Fibroblast of skin of left quadriceps (primary cell): ENCODE measurements at regions not wholly inside any gene's neighbourhood (a gene's known extent, or its start where the extent isn't known, plus 50 kb on each side); places are given as distances from the start of the nearest gene placed in this dataset.
"Not testable (repeated sequence)": the region's sequence is repeated elsewhere in the genome, so short reads cannot be mapped to it uniquely, and the experiment has no call there.

ENCODE experiments used
- DNase-seq, 2 experiments: peaks; one replicate each; pipeline ENCODE4 v3.0.0-alpha.2; 2013; ENCODE audit warnings: low read depth in 2 of 2

DNA sequence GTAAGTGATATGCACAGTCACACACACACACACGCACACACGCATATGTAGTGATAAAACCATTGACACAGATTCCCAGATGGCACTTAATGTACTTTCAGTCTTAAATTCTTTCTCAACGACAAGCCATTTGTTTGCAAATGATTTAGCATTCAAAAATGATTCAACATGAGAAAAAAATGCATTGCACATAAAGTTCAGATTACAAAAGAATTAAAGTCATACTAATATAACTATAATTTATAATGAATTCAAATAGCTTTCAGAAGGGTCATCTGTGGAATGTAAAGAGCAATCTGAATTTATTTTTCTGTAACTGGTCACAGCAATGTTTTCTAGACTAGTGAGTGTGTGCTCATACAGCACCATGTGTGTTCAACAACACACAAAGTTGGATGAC is 521.6 kb upstream of the ZNF337 start:
- peak; percentile 45 to 47 for DNase-seq

DNA sequence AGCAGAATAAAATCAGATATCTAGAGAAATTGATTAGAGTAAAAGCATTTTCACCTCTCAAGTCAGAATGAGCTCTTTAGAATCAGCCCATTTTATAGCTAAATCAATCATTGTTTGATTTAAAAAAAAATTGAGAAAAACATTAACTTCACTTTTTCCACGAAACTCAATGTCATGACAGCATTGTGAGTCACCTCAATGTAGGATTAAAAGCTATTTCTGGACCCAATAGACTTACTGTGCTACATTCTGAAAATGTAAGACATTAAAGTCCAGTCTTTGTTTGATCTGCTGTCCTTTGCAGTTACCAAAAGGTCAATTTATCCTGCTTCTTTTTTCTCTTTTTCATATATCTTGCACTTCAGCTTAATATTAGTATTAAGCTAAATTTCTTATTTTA is 519.4 kb upstream of the ZNF337 start:
- no peak for DNase-seq

DNA sequence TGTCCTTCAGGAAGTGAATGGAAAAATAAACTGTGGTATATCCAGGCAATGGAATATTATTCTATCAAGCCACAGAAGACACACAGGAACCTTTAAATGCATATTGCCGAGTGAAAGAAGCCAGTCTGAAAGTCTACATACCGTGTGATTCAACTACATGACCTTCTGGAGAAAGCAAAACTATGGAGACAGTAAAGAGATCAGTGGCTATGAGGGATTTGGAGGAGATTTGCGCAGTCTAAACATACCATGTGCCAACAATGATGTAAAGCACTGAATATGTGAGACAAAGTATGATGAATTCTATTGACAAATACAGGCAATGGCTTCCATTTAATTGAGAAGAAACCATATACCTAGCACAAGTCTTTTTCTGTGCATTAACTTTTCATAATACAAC is 518.3 kb upstream of the ZNF337 start:
- no peak for DNase-seq

DNA sequence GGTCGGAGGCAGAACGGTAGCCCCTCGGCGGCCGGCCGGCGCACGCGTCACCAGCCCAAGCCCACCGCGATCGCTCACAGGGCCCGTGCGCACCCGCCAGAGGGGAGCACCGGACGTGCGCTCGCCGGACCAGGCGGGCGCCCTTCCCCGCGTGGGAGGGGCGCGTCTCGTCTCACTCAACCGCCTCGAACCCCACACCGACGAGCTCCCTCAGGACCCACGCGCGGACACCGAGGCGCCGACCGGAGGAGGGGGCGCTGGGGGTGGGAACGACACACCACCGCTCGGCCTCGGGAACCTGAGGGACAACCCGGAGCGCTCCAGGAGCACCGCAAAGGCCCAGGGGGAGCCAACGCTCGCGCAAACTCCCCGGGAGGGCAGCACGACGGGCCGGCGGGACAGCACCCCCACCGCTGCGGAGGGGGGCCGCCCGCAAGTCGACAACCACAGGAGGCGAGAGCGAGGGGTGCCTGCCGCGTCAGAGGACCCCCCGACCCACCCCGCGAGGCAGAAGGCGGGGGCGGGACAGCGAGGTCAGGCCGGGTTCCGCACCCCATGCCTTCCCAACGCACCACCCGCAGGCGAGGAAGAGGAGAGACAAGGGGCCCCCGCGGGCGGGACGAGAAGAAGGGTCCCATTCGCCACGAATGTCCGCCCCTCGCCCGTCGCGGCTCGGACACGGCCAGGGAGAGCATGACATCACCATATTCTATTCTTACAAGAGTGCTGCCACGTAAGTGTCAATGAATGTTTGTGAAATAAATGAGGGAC is 512.7 kb upstream of the ZNF337 start:
- DNase-seq: no peak

DNA sequence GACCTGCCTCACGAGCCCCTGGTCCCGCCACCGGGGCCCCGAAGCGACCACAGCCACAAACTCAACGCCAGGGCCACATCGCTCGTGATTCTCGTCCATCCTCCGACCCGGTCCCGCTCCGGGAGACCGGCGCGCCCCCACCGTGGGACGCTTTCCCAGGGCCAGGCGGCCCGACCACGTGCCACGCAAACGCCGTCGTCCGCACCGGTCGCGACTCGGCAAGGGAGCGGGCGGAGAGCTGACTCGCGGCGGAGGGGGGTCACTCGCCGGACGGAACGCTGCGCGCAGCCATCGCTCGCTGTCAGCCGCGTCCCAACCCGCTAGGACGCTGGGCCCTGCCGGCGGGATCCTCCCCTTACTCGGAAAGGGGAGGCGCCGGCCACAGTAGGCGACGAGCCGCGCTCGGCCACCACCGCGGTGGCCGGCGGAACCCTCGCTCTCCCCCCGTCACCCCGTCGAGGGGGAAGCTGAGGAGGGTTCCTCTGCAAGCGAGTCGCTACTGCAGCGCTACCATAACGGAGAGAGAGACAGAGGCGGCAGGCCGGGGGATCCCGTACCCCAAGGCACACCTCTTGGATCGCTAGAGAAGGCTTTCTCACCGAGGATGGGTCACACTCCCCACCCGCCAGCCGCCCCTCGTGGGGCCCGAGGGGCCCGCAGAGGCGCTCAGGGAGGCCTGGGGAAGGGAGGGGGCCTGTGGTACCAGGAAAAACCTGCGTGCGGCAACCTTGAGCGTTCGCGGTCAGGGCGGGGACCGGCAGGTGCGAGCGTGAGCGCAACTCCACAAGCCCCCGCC is 511.8 kb upstream of the ZNF337 start:
- DNase-seq: no peak

DNA sequence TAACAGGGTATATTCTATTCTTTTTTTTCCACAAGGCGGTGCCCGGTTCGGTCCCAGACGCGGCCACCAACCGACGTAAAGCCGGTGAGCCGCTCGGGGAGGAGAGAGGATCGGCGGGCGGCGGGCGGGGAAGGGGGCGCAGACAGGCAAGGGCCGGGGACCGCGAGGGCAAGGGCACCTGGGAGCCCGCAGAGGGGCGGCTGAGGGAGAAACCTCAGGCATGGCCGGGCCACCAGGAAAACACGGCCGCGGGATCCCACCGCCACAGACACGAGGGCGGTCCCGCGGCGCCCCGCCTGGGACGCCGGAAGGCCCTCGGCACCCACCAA is 511.3 kb upstream of the ZNF337 start:
- not testable (repeated sequence) for DNase-seq

DNA sequence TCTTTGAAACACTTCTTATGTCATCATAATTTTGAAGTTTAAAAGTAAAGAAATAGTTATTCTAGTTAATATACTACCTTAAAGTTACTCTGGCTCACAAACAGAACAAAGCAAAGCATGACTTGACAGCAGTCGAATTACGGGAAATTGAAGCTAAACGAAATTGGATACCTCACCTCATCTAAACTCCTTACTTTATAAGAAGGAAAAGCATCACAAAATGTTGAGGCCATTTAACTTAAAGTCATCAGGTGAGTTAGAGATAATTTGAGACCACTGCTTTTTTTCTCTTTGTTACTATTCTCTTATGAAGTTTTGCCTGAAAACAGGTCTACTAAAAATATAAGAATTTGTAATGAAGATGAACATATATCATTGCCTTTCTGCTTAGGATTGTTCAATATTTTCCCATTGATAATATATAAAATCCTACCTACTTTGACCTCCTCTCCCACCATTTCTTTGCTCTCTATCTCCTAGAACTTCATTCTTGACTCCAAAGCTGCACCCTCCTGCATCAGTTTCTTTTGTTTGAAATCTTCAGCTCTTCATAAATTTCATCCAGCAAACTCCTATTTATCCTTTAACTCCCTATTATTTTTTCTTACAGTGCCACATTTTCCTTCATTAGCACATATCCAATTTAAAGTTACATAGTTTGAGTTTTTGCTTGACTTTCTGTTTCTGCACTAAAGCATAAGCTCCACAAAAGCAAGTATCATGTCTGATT is 510.7 kb upstream of the ZNF337 start:
- no peak for DNase-seq

DNA sequence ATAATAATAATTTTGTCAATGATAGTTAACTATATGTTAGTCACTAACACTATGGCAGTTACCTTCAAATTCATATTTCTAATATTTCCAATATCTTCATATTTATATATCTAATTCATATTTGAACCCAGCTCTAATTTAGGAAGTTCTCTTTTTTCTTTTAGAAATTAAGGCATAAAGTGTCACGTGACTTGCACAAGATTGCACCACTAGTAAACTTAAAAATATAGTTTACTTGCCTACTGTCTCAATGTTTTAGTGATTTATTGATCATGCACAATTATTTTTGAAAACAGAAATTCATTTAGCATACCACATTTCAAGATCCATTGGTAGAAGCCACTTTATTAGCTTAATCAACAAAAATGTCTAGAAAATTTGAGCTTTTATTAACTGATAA is 508.7 kb upstream of the ZNF337 start:
- no peak for DNase-seq

DNA sequence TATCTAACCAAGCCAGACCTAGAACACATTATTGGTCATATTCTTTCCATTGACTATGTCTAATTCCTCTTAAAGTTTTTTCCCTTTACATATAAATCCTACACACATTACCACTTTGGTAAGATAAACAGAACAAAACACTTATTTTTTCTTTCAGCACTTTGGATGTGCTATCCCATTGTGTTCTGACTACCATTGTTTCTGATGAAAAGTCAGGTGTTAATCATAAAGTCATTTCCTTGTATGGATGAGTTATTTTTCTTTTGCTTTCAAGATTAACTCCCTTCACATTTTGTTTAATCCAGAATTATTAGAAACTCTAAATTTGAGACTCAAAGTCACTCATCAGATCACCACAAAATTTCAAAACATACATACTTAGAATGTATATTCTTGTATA is 504.4 kb upstream of the ZNF337 start:
- DNase-seq: not testable (repeated sequence)

DNA sequence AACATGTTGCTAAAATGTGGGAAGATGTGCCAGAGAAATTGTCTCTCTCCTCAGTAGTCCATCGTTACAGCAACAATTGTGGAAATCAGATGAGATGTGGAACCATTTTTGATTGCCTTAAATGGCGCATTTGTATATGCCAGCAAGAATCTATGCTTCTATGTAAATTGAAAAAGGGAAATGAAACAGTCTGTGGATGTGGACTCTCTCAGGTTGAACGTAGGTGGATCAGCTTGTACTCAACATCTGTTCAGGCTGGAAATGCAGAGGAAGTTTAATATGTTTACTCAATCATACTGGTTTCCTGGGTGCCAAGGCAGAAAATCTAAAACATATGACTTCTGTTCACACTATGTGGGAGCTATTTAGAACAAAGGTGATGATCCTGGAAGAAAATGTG is 490.7 kb upstream of the ZNF337 start:
- DNase-seq: not testable (repeated sequence)

DNA sequence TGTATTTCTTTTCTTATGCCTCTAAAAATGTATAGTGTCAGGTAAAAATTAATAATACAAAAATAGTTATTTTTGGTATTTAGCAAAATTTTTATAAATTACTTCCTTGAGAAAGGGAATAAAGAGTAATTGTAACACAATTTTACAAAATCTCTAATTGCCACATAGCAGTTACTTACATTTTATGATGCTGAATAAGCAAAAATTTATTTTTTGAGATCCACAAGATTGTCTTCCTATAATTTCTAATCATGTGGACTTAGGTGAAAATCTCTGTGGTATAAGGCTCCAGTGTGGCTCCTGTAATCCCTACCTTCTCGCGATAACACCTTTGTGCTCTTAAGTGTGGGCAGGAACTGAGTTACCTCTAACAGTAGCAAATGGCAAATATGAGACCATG is 487.1 kb upstream of the ZNF337 start:
- not testable (repeated sequence) for DNase-seq

DNA sequence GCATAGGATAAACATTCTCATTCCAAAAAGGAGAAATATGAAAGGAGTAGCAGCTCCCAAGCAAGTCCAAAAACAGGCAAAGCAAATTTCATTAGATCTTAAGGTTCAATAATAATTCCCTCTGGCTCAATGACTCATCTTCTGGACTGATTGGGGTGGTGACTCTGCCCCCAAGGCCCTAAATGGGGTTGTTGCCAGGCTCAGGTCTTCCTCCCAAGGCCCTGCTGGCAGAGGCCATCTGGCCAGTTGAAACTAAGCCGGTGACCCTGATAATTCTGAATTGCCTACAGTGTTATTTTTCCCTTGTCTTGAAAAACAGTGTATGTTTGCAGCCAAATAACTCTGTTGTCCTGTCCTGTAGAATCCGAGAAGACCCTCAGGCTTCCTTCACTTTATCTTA is 484.7 kb upstream of the ZNF337 start:
- not testable (repeated sequence) for DNase-seq

DNA sequence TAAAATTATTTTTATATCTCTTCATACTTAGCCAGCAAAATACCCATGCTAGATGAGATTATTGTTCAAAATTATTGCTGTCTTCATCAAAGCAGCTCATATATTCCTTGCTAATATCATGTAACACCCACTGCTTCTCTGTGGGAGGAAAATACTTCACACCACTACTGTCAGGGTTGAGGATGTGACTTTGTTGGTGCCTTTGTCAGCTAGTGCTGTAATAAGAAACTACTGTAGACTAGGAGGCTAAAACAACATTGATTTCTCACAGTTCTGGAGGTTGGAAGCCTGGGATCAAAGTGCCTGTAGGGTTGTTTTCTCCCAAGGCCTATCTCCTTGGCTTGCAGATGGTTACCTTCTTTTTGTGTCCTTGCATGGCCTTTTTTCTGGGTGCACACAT is 475.2 kb upstream of the ZNF337 start:
- not testable (repeated sequence) for DNase-seq

DNA sequence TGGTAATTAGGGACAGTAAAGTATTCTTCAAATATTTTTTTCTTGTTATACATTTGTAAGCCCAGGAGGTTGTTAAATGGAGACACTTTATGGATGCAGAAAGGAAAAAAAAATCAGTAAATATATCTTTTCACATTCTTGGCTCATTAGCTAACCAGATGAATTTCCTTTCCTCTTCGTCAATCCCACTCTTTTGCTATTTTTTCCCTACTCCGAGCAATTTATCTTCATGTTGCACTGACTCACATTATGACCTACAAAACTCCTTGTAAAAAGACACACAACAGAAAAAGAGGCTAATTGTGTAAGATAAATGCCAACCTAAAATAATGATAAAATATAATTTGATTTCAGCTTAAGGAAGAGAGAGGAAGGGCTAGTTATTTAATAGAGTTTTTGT is 472.9 kb upstream of the ZNF337 start:
- DNase-seq: peak; percentile 39 to 48

DNA sequence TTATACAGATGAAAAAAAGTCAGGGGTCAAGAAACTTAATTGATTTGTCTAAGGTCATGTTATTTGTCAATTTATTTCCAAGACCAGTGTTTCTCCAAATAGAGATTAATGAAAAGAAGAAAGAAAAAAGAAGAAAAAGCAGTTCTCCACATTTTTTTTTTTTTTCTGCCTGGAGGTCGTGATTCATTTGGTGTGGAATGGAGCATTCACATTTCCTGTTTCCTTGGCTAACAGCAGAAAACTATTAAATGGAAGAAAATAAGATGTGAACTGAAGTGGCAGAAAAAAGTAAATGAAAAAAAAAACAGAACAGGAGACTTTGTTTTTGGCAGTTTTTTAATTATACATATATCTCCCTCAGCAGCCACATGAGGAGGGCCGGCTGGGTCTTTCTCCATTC is 470.8 kb upstream of the ZNF337 start:
- peak in 1 of 2 experiments; percentile 17 for DNase-seq

DNA sequence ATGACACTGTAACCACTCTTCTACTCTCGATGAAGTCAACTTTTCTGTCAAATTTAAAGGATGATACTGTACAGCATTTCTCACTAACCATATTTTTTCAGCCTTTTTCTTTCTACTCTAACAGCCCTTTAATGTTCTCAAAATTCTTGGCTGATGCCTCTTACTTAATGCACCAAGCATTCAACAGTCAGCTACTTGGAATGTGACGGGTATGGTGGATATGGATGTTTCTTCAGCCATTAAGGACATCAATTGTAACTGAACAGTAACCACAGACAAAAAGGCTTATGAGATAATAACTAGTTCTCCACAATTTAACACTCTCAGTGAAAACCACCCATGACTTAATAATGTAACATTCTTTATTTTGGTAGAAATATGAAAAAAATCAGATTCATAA is 467.2 kb upstream of the ZNF337 start:
- DNase-seq: peak; percentile 85 to 86

DNA sequence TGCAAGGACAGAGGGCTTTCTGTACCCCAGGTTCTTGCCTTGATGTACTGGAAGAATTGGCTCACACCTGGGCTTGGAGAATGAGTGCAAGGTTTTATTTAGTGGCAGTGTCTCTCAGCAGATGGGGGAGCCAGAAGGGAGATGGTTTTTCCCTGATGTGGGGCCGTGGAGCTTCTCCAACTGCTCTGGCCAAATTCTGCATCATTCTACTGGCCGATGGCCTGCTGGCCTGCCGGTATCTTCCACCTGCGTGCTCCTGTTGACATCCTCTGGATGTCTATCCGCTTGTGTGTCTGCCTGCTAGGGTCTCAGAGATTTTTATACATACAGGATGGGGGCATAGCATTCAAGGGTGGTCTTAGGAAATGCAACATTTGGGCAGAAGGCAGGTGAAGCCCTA is 466.5 kb upstream of the ZNF337 start:
- not testable (repeated sequence) for DNase-seq

DNA sequence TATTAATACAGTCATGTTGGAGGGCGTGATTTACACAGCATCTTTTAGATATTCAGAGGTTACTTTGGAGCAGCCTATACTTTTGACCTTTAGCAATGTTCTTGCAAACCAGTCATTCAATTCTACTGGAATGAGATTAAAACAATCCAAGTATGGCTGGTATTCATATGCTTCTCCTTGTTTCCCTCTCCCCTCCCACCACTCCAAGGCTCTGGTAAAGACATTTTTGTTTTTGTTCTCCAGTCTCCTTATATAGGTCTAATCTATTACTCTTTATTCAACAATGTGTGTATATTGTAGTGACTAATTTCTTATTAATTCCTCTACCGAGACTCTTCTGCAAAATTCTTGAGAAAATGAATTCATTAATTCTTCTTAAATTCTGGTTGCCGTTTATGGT is 465.1 kb upstream of the ZNF337 start:
- DNase-seq: not testable (repeated sequence)

DNA sequence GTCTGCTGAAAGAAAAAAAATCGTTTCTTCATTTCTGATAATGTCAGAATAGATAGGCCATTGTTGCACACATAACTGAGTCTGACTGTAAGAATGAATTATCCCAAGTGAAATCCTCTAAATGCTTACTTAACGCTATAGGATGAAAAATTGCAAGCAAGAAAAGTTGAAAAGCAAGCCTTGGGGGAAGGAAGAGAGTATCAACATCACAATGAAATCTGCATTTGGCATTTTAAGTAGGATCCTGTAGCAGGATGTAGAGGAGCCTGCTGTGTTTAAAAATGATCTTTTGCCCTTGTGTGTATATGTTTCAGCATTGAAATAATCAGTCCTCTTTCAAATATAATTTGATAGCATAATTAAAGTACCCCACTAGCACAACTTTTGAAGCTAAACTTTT is 464.3 kb upstream of the ZNF337 start:
- DNase-seq: not testable (repeated sequence)

DNA sequence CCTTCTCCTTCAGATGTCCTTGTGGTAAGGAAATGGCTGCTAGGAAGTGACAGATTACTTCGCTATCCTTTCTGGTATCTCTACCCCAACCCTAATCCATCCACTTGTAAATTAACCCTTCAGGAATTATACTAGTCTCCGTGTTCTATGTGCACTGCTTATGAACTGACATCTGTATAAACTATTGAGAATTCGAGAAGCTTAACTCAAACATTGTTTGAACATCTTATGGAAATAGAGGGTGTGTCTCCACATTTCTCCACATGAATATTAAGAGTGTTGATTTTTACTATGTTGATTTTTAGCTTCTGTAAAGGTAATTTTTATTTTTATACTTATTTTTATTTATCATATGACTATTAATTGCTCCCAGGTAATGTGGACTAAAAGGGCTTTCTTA is 457.6 kb upstream of the ZNF337 start:
- DNase-seq: no peak

DNA sequence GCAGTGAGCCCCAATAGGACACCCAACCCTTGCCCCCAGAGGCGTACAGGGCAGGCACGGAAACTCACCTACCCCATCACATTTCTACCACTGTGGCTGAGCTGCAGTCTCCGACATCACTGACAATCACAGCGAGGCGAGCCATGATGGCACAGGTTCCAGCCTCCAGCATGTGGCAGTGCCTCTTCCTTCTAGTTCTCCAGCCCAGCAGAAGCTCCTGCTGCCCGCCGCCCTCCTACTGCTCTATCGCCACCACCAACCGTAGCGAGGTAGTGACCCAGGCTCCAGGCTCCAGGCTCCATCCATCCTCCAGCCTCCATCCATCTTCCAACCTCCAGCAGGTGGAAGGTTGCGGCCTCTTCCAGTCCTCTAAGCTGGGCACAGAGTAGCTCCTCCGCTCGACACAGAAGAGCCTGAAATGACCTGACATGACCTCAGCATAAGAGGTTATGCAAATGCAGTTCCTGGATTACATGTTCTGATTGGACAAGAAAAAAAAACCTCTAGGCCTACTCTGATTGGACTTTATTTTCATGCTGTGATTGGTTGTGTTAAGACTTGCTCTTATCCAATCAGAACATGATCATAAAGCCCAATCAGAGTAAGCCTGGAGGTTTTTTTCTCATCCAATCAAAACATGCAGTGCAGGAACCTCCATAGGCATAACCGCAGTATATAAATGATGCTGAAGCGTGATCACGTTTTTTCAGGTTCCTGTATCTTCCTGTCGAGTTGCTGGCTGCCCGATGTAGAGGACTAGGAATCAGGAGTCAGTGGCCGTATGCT is 438.9 kb upstream of the ZNF337 start:
- DNase-seq: no peak

DNA sequence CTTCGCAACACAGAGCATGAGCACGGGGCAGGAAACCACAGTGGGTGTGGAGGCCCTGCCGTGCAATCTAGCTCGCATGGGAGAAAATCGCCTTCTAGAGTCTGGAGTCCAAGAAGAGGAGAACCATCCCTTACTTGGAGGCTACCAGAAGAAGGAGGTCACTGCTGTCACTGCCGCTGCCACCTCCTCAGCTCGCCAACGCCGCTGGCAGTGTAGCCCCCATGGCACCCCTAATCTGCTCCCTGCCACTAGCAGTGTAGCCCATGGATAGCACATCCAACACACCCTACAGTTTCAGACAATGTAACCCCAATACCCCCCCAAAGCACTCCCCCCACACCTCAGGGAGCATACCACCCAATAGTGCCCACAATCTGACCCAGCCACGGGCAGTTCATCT is 438.0 kb upstream of the ZNF337 start:
- DNase-seq: no peak
